ENCODE measurements at regions not wholly inside any gene's neighbourhood (a gene's known extent, or its start where the extent isn't known, plus 50 kb on each side); places are given as distances from the start of the nearest gene placed in this dataset.

DNA sequence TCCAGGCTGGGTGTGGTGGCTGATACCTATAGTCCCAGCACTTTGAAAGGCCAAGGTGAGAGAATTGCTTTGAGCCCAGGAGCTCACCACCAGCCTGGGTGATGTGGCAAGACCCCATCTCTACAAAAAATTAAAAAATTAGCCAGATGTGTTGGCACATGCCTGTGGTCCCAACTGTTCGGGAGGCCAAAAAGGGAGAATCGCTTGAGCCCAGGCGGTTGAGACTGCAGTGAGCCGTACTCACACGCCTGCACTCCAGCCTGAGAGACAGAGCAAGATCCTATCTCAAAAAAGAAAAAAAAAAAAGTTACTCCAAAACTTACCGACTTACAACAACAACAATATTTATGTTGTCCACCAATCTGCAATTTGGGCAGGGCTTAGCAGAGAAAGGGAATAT lies 178.0 kb upstream of the FN1 start:
- TF ChIP-seq, protein P1, sequence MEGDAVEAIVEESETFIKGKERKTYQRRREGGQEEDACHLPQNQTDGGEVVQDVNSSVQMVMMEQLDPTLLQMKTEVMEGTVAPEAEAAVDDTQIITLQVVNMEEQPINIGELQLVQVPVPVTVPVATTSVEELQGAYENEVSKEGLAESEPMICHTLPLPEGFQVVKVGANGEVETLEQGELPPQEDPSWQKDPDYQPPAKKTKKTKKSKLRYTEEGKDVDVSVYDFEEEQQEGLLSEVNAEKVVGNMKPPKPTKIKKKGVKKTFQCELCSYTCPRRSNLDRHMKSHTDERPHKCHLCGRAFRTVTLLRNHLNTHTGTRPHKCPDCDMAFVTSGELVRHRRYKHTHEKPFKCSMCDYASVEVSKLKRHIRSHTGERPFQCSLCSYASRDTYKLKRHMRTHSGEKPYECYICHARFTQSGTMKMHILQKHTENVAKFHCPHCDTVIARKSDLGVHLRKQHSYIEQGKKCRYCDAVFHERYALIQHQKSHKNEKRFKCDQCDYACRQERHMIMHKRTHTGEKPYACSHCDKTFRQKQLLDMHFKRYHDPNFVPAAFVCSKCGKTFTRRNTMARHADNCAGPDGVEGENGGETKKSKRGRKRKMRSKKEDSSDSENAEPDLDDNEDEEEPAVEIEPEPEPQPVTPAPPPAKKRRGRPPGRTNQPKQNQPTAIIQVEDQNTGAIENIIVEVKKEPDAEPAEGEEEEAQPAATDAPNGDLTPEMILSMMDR (IDR thresholded peaks at IDR 0.05; ENCODE audit: control insufficient read depth, insufficient read depth, low read depth, low read length, missing control alignments), result no peak
- no peak overlapping the region for H3K4me3 ChIP-seq (ENCODE audit: control insufficient read depth, low read depth, low read length)
- DNase-seq (ENCODE audit: low read depth), result no peak

GRCh38 chr2:215613280-215613679 lies 177.4 kb upstream of the FN1 start:
- H3K4me3 ChIP-seq (ENCODE audit: control insufficient read depth, low read depth, low read length), result no peak overlapping the region
- DNase-seq (ENCODE audit: low read depth), result no peak
- TF ChIP-seq, protein P1 (IDR thresholded peaks at IDR 0.05; ENCODE audit: control insufficient read depth, insufficient read depth, low read depth, low read length, missing control alignments), result no peak

- DNase-seq (ENCODE audit: low read depth), result no peak
- TF ChIP-seq, protein P1 (IDR thresholded peaks at IDR 0.05; ENCODE audit: control insufficient read depth, insufficient read depth, low read depth, low read length, missing control alignments), result no peak
- no peak overlapping the region for H3K4me3 ChIP-seq (ENCODE audit: control insufficient read depth, low read depth, low read length)
These were observed 176.9 kb upstream of the FN1 start for GRCh38 chr2:215612786-215613185.

GRCh38 chr2:215611609-215612386 lies 175.9 kb upstream of the FN1 start:
- TF ChIP-seq, protein P1 (IDR thresholded peaks at IDR 0.05; ENCODE audit: control insufficient read depth, insufficient read depth, low read depth, low read length, missing control alignments), result no peak
- no peak for DNase-seq (ENCODE audit: low read depth)
- no peak overlapping the region for H3K4me3 ChIP-seq (ENCODE audit: control insufficient read depth, low read depth, low read length)

GRCh38 chr2:215609089-215610032 lies 173.5 kb upstream of the FN1 start:
- DNase-seq (ENCODE audit: low read depth), result no peak
- no peak overlapping the region for H3K4me3 ChIP-seq (ENCODE audit: control insufficient read depth, low read depth, low read length)
- TF ChIP-seq, protein P1 (IDR thresholded peaks at IDR 0.05; ENCODE audit: control insufficient read depth, insufficient read depth, low read depth, low read length, missing control alignments), result no peak

- DNase-seq (ENCODE audit: low read depth), result no peak
- TF ChIP-seq, protein P1 (IDR thresholded peaks at IDR 0.05; ENCODE audit: control insufficient read depth, insufficient read depth, low read depth, low read length, missing control alignments), result no peak
- no peak overlapping the region for H3K4me3 ChIP-seq (ENCODE audit: control insufficient read depth, low read depth, low read length)
These were observed 171.9 kb upstream of the FN1 start for GRCh38 chr2:215607766-215608165.
